Loucy (cell line): ENCODE measurements at regions not wholly inside any gene's neighbourhood (a gene's known extent, or its start where the extent isn't known, plus 50 kb on each side); places are given as distances from the start of the nearest gene placed in this dataset.

ENCODE experiments used
- EZH2phosphoT487 ChIP-seq: fragments of 200-600 bp; IDR thresholded peaks from 2 replicates; pipeline ENCODE4 v1.6.1; 2018; ENCODE audit warnings: antibody characterized with exemption, mild to moderate bottlenecking, moderate library complexity, borderline replicate concordance
- TF ChIP-seq, protein P1 (sequence below): fragments of 200-600 bp; sonication (generic); conservative IDR thresholded peaks from 2 replicates; pipeline ENCODE4 v1.5.1; 2014; ENCODE audit warnings: mild to moderate bottlenecking, antibody characterized with exemption, low read length

DNA sequence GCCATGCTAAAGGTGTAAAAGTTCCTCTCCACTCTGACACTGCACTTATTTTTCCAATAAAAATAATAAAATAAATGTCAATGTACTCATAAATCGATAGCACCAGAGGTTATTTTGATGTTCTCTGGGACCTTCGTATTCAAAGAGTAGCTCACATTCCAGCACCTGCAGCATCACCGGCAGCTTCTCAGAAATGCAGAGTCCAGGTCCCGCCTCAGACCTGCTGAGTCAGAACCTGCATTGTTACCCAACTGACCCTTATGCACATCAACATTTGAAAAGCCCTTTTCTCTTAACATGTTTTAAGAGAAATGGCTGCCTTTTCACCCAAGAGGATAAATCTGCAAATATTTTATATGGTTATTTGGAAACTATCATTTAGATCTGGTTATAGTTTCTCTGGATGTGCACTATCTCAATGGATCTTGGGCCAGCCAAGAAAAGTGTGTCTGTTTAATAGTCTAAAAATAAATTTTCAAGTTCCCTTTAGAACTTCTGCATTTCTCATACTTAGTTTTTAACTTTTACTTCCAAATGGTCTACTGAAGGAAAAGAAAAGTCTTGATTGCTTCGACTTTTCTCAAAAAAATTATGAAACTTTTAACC, 216.2 kb upstream of the PRDM1 start:
- TF ChIP-seq, protein P1, sequence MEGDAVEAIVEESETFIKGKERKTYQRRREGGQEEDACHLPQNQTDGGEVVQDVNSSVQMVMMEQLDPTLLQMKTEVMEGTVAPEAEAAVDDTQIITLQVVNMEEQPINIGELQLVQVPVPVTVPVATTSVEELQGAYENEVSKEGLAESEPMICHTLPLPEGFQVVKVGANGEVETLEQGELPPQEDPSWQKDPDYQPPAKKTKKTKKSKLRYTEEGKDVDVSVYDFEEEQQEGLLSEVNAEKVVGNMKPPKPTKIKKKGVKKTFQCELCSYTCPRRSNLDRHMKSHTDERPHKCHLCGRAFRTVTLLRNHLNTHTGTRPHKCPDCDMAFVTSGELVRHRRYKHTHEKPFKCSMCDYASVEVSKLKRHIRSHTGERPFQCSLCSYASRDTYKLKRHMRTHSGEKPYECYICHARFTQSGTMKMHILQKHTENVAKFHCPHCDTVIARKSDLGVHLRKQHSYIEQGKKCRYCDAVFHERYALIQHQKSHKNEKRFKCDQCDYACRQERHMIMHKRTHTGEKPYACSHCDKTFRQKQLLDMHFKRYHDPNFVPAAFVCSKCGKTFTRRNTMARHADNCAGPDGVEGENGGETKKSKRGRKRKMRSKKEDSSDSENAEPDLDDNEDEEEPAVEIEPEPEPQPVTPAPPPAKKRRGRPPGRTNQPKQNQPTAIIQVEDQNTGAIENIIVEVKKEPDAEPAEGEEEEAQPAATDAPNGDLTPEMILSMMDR, result no peak
- TF ChIP-seq EZH2phosphoT487, result no peak
